HCEC 1CT (cell line): ENCODE measurements at regions not wholly inside any gene's neighbourhood (a gene's known extent, or its start where the extent isn't known, plus 50 kb on each side); places are given as distances from the start of the nearest gene placed in this dataset.
"Not testable (repeated sequence)": the region's sequence is repeated elsewhere in the genome, so short reads cannot be mapped to it uniquely, and the experiment has no call there.

Experiments
- DNase-seq: peaks from one replicate; pipeline ENCODE4 v3.0.0-alpha.2; 2017

- no peak for DNase-seq
These were observed 749.5 kb upstream of the SLC39A10 start for GRCh38 chr2:194907569-194907968.

GRCh38 chr2:194896871-194897270 lies 760.2 kb upstream of the SLC39A10 start:
- no peak for DNase-seq

- no peak for DNase-seq
These were observed 773.3 kb upstream of the SLC39A10 start for GRCh38 chr2:194883711-194884110.

- no peak for DNase-seq
These were observed 786.0 kb upstream of the SLC39A10 start for GRCh38 chr2:194870974-194871535.

DNA sequence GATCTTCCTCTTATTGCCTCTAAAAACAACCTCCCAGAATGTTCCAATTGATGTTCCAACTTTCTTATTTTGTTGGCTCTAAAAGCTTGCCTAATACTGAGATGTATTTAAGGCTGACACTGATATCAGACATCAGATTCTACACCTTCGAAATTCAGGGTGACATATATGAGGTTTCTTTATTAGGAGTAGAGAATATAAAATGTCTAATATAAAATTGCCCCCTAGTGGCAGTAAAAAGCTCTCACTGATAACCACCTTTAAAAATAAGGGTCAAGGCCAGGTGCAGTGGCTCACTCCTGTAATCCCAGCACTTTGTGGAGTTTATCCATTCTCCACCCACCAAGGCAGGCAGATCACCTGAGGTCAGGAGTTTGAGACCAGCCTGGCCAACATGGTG lies 789.7 kb upstream of the SLC39A10 start:
- peak; percentile 3 for DNase-seq

DNA sequence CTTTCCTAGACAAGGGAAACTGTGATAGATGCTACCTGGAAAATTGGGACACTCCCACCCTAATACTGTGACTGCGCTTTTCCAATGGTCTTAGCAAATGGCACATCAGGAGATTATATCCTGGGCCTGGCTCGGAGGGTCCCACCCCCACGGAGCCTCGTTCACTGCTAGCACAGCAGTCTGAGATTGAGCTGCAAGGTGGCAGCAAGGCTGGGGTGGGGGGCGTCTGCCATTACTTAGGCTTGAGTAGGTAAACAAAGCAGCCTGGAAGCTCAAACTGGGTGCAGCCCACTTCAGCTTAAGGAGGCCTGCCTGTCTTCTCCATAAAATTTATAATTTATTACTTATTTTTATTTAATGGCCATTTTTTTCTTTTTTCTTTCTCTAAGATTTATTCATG lies 802.1 kb upstream of the SLC39A10 start:
- no peak for DNase-seq

GRCh38 chr2:194842871-194843270 lies 814.2 kb upstream of the SLC39A10 start:
- no peak for DNase-seq

DNA sequence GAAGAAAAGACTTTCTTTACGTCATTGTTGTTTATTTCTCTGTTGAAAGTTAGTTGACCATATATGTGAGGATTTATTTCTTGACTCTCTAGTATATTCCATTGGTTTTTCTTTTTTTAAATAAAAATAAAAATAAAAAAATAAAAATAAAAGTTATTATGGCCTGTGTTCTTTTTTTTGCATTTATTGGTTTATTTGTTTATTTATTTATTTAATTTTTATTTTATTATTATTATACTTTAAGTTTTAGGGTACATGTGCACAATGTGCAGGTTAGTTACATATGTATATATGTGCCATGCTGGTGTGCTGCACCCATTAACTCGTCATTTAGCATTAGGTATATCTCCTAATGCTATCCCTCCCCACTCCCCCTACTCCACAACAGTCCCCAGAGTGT lies 822.7 kb upstream of the SLC39A10 start:
- DNase-seq = not testable (repeated sequence)

GRCh38 chr2:194826241-194826640 lies 830.8 kb upstream of the SLC39A10 start:
- peak; percentile 30 for DNase-seq

DNA sequence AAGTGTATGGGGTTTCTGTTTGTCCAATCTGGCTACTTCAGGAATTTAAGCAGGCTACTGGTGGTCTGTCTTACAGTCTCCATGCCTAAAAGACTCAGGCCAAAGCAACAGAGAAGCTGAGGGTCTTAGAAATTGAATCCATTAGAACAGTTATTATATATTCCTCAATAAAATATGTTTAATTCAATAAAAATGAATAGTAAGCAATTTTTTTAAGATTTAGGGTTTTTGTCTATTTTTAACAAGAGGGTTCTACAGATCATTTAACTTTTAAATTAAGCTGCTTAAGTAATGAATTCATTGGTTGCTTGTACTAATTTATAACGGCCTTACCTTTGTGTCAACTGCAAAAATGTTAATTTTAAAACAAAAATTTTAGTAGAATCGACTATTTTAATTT lies 832.6 kb upstream of the SLC39A10 start:
- no peak for DNase-seq

DNA sequence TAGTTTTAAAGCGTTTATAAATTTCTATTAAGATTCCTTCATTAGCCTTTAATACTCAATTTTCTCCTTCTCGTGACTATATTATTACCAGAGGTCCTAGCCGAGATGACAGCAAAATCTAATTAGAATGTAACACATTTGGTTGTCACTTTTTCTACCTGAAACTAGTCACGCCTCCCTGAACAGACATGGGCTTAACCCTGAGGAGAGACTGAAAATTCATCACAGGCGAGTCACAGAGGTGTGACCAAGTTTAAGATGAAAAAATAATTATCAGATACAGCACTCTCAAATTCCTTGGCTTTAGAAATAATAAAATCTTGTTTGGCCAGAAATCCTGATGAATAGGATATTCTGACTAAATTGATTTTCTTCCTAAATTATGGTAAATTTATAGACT lies 834.4 kb upstream of the SLC39A10 start:
- no peak for DNase-seq

- no peak for DNase-seq
These were observed 834.9 kb upstream of the SLC39A10 start for GRCh38 chr2:194822097-194822496.

DNA sequence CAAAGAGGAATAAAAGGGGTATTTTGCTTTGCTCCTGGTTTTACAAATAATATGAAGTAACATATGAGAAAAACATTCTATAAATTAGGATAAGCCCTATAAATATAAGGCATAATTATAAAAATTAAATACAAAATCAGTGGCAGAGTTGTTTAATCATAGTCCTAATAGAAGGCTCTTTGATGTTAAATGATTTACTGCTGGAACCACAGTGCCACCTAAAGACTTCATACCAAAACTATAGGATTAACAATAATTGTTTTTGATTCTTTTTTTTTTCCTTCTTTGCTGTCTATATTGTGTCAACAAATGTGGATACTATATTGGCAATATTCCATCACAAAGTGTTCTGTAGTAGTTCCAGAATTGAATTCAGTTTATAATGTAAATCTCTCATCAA lies 837.7 kb upstream of the SLC39A10 start:
- DNase-seq = no peak

GRCh38 chr2:194815475-194815874 lies 841.6 kb upstream of the SLC39A10 start:
- no peak for DNase-seq

- no peak for DNase-seq
These were observed 854.4 kb upstream of the SLC39A10 start for GRCh38 chr2:194802589-194802988.

DNA sequence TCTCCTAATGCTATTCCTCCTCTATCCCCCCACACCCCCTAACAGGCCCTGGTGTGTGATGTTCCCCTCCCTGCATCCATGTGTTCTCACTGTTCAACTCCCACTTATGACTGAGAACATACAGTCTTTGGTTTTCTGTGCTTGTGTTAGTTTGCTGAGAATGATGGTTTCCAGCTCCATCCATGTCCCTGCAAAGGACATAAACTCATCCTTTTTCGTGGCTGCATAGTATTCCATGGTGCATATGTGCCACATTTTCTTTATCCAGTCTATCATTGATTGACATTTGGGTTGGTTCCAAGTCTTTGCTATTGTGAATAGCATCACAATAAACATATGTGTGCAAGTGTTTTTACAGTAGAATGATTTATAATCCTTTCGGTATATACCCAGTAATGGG lies 870.0 kb upstream of the SLC39A10 start:
- DNase-seq = not testable (repeated sequence)

GRCh38 chr2:194771394-194771793 lies 885.6 kb upstream of the SLC39A10 start:
- DNase-seq = not testable (repeated sequence)

- DNase-seq = no peak
These were observed 888.0 kb upstream of the SLC39A10 start for GRCh38 chr2:194769030-194769429.

- no peak for DNase-seq
These were observed 891.3 kb upstream of the SLC39A10 start for GRCh38 chr2:194765723-194766122.

GRCh38 chr2:194750926-194751325 lies 906.1 kb upstream of the SLC39A10 start:
- no peak for DNase-seq

DNA sequence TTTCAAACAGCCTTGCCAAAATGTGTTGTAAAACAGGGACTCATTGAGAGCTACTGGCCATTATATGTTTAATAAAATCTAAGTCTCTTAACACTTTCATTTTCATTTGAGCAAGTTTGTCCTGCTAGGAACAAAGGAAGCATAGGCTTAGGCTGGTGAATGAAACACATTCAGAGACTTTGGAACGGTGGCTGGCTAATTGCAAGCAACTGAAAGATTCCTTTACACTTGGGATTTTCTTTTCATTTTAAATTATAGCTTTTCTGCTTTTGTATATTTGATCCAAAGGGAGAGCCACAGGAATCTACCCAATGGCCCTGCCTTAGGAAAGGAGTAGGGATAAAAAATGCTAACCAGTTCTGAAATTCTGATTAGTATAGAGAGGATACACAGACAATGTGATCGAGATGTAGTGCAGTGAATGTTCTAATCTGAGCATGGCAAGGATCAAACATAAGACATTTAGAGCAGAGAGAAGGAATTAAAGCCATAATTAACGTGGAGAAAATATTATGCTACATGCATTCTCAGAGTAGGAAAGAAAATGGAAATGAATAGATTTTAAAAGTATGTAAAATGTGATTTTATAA lies 911.4 kb upstream of the SLC39A10 start:
- no peak for DNase-seq

- no peak for DNase-seq
These were observed 914.3 kb upstream of the SLC39A10 start for GRCh38 chr2:194742706-194743105.

DNA sequence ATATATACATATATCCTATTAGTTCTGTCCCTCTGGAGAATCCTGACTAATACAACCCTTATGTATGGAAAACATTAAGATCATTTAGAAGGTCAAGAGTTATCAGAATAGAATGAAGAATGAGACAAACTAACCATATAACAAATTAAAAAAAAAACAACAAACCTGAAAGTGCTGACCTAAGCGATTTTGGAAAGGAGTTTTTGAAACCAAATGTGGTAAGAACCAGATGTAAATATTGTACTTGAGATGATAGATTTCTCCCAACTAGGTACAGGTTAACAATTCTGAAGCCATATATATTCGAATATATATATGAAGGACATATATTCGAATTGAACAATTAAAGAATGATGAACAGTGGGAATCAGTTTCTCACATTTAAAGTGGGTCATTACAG lies 917.8 kb upstream of the SLC39A10 start:
- DNase-seq = no peak

DNA sequence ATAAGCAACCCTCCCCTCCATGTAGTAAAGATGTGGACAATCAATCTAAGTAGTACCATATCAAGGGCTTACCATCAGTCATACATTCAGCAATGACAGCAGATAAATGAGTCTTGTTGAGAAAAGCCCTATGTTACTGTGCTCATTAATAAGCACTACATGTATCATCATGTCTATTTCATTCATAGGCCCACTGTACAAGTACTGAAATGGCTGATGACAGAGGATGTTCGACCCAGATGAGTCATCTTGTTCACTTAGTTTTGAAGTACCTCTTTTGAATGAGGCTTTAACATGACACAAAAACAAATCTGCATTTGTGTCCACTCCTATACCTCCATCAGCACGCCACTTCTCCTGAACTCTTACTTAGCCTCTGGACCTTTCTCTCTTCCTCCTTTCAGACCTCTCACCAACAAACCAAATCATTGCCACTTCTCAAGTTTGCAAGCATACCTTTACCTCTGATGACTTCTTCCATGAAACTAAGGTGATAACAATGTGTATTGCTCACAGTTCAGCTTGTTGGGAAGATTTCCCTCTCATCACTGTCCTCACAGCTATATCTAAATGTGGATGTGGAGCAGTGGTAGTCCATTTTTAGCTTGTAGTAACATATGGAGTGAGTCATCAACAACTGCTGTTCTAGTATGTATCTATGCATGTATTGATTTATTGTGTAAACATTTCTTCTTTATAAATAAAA lies 921.0 kb upstream of the SLC39A10 start:
- no peak for DNase-seq

DNA sequence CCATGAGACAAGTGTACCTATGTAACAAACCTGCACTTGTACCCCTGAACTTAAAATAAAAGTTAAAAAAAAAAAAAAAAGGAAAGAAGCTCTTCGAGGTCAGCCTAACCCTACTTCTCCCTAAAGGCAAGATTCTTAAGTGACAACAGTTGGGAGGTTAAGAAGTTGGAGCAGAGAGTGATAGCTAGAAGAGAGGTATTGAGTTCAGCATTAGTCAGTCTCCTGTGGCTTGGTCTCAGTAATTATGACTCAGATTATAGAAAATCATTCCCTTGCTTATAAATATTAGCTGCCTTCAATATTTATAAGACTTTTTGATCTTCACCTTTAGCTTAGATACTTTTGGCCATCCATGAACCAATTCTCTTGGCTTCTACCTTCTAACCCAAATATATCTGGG lies 926.8 kb upstream of the SLC39A10 start:
- DNase-seq = peak; percentile 1
